ENCODE measurements at regions not wholly inside any gene's neighbourhood (a gene's known extent, or its start where the extent isn't known, plus 50 kb on each side); places are given as distances from the start of the nearest gene placed in this dataset.

- no peak overlapping the region for H4K8ac ChIP-seq (replicated peaks; ENCODE audit: insufficient read length, low read depth, low read length)
- no peak overlapping the region for H4K5ac ChIP-seq (ENCODE audit: insufficient read length, low read depth, low read length)
- H3K27ac Mint-ChIP-seq: no peak overlapping the region
- H3K14ac ChIP-seq (ENCODE audit: insufficient read depth, low read length): no peak overlapping the region
- no peaks in the 10 kb centered on the region for H3K9me3 ChIP-seq (ENCODE audit: control insufficient read depth, low read depth, low read length)
- H3K4ac ChIP-seq (ENCODE audit: low read depth, low read length): no peak overlapping the region
- no peak overlapping the region for H3T11ph ChIP-seq (ENCODE audit: low read length)
- H2BK15ac ChIP-seq (ENCODE audit: low read depth, low read length): no peak overlapping the region
- WGBS (ENCODE audit: extremely low coverage, insufficient read length, low lambda C conversion rate): no CpG with 5 or more reads among the region's 1 CpG
- no peaks in the 10 kb centered on the region for H4K20me1 ChIP-seq (ENCODE audit: control insufficient read depth, insufficient read depth, insufficient read length)
- H3K4me3 Mint-ChIP-seq: no peak overlapping the region
- no peak for TF ChIP-seq CTCF (conservative IDR thresholded peaks at IDR 0.05)
- H2AK5ac ChIP-seq (ENCODE audit: insufficient read length, low read length): no peak overlapping the region
- no peaks in the 10 kb centered on the region for H3K79me1 ChIP-seq (ENCODE audit: insufficient read depth, low read depth, low read length, poor library complexity, severe bottlenecking)
- no peak overlapping the region for H2AFZ ChIP-seq (ENCODE audit: low read length)
- H4K91ac ChIP-seq (ENCODE audit: insufficient read length, low read depth, low read length): no peak overlapping the region
- no peak overlapping the region for H3K56ac ChIP-seq (ENCODE audit: insufficient read length, low read depth, low read length)
- no peak overlapping the region for H2BK20ac ChIP-seq (ENCODE audit: low read depth, low read length, poor library complexity, severe bottlenecking)
- no peaks in the 10 kb centered on the region for H3K23me2 ChIP-seq (ENCODE audit: insufficient read length, low read depth, low read length, poor library complexity, severe bottlenecking)
- no peak overlapping the region for H2BK120ac ChIP-seq (ENCODE audit: low read depth, low read length, poor library complexity, severe bottlenecking)
- no peaks in the 10 kb centered on the region; the same call in 1 of the 2 replicates for H3K4me1 ChIP-seq (ENCODE audit: insufficient read depth, low read length)
- H3K18ac ChIP-seq (ENCODE audit: insufficient read length, low read depth, low read length): no peak overlapping the region
- H3K23ac ChIP-seq (ENCODE audit: insufficient read length, low read depth, low read length): no peak overlapping the region
- peaks cover 22 to 23% of the 10 kb centered on the region in 2 experiments for H3K9me3 Mint-ChIP-seq
- no peaks in the 10 kb centered on the region for H3K79me2 ChIP-seq (ENCODE audit: insufficient read depth, low read length)
- no peaks in the 10 kb centered on the region for H3K27me3 ChIP-seq (ENCODE audit: insufficient read depth, low read length)
- H3K4me1 Mint-ChIP-seq: peaks cover 51% of the 10 kb centered on the region in 2 experiments
- no peak for DNase-seq
- no peak overlapping the region for H3K27ac ChIP-seq (ENCODE audit: insufficient read length, low read depth, low read length)
- no peak overlapping the region for H3K4me2 ChIP-seq (ENCODE audit: insufficient read depth, insufficient read length, low read length)
- H2BK12ac ChIP-seq (ENCODE audit: insufficient read length, low read depth, low read length): no peak overlapping the region
- peaks cover 13% of the 10 kb centered on the region for H3K27me3 Mint-ChIP-seq (ENCODE audit: low read depth)
- H3K9ac ChIP-seq (ENCODE audit: extremely low read depth, insufficient read length, low read length): no peak overlapping the region
- H3K36me3 Mint-ChIP-seq (ENCODE audit: insufficient read depth in 1 of 3, low read depth in 3 of 3): peaks cover 12 to 29% (median 18%) of the 10 kb centered on the region in 3 experiments
- H2BK5ac ChIP-seq (ENCODE audit: insufficient read length, low read length): no peak overlapping the region
Observed at GRCh38 chr10:85147346-85148250, 819.2 kb downstream of the CCSER2 start.

Measured in H9 (cell line).